ENCODE measurements at regions not wholly inside any gene's neighbourhood (a gene's known extent, or its start where the extent isn't known, plus 50 kb on each side); places are given as distances from the start of the nearest gene placed in this dataset.

DNA sequence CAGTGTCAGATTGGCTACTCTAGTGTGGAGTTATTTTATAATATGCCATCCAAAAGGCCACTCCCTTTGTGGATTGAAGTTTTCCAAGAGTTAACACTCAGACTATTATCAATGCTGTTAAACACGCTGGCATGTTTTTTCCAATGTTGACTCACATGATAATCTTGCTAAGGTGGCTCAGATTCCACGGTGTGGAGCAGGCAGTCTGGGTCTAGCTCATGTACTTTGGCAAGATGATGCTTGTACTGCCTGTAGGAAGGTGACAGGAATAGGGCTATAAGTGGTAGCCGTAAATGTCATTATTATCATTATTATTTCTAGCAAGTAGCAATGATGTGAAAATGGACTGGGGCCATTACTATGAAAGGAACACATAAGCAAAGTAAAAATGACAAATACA is 79.4 kb upstream of the TBX20 start (continued):
- TF ChIP-seq MYC (IDR thresholded peaks at IDR 0.05; ENCODE audit: insufficient read depth, insufficient read length, insufficient replicate concordance, low read length, severe bottlenecking) (no peak), RUNX3 (IDR thresholded peaks at IDR 0.05; ENCODE audit: low read length) (no peak), MEF2B (IDR thresholded peaks at IDR 0.05; ENCODE audit: partially characterized antibody, poor library complexity, severe bottlenecking) (no peak)
- TF ChIP-seq, protein P1, sequence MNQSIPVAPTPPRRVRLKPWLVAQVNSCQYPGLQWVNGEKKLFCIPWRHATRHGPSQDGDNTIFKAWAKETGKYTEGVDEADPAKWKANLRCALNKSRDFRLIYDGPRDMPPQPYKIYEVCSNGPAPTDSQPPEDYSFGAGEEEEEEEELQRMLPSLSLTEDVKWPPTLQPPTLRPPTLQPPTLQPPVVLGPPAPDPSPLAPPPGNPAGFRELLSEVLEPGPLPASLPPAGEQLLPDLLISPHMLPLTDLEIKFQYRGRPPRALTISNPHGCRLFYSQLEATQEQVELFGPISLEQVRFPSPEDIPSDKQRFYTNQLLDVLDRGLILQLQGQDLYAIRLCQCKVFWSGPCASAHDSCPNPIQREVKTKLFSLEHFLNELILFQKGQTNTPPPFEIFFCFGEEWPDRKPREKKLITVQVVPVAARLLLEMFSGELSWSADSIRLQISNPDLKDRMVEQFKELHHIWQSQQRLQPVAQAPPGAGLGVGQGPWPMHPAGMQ (IDR thresholded peaks at IDR 0.05; ENCODE audit: borderline replicate concordance) = no peak

DNA sequence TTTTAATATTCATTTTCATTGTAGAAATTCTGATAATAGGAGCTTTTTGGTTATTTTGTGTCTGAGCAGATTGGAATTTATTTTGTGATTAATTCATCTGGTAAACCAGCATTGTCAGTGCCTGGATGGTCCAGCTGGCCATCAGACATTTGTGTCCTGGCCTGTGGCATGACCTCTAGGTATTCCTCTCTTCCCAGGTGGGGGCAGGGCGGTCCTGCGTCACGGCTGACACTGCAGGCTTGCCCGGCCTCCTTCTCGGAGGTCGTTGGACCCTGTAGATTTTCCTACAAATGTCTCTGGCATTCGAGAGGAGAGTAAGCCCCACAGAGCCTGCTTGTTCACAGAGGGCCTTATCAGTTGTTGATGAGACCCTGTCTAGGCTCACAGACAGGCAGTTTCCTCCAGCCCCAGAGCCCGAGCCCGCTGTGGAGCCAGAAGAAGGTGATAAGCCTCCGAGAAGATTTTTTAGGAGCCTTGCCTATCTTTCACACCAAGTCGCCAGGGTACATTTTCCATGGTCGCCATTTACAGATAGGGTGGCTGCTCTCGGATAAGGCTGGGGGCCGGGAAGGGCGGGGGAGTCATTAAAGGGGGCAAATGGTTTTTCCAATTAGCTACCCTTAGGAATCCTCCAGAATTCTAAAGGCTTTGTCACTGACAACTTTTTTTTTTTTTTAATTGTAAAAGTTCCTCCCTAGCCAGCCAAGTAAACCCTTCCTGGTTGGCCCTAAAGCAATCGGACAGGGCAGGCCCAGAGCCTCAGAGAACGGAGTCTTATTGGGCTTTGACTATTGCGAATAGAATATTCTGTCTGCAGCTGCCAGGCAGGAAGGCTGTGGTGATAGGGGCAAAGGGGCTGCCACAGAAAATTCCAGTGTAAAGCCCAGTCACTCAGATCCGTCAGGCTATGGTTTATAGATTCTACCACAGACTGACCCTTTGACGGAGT is 78.1 kb upstream of the TBX20 start:
- Histone ChIP-seq H4K20me1 (ENCODE audit: control insufficient read depth, insufficient read depth) (no peaks in the 10 kb centered on the region), H3K9ac (ENCODE audit: control insufficient read depth, insufficient read depth, low read length) (no peak overlapping the region), H3K4me3 (no peak overlapping the region), H3K27ac (ENCODE audit: control insufficient read depth, insufficient read depth) (no peak overlapping the region), H3K9me3 (replicated peaks; ENCODE audit: control insufficient read depth, insufficient read depth, low read length) (no peaks in the 10 kb centered on the region), H2AFZ (ENCODE audit: control insufficient read depth, low read depth, low read length) (no peak overlapping the region), H3K27me3 (replicated peaks in 1 of 2; ENCODE audit: control insufficient read depth in 2 of 2, insufficient read depth in 2 of 2, low read length in 1 of 2) (peaks cover 0 to 2% of the 10 kb centered on the region in 2 experiments; a peak in 2 of 4 replicates), H3K79me2 (ENCODE audit: control insufficient read depth, insufficient read depth, low read length) (no peaks in the 10 kb centered on the region), H3K4me2 (ENCODE audit: control insufficient read depth, insufficient read depth) (no peak overlapping the region), H3K4me1 (ENCODE audit: control insufficient read depth, insufficient read depth, low read length) (no peaks in the 10 kb centered on the region), H3K36me3 (ENCODE audit: control insufficient read depth in 2 of 2, insufficient read depth in 2 of 2, low read length in 1 of 2) (no peaks in the 10 kb centered on the region)
- in situ Hi-C loops (cut with MboI) = no loop called here
- ChIA-PET SMC1A (ENCODE audit: uncharacterized antibody, unreplicated experiment) (no interaction called here), CTCF (no interaction called here), RAD21 (ENCODE audit: unreplicated experiment) (no interaction called here), POLR2A (no interaction called here)
- WGBS (ENCODE audit: insufficient coverage, insufficient replicate concordance, low lambda C conversion rate, missing lambda C conversion rate) = 42% methylated on average over 20 of the region's 20 CpGs
- intact Hi-C loops (cut with micrococcal nuclease; ENCODE audit: unreplicated experiment) = no loop called here
- ATAC-seq (no peak), DNase-seq (ENCODE audit: low read depth, low spot score) (no peak), FAIRE-seq (no peak)
- BruUV-seq (replicated peaks) = no TSS peak
- no peak for TF ChIP-seq STAT3 (IDR thresholded peaks at IDR 0.05; ENCODE audit: low read depth, low read length)
- TF ChIP-seq FOXK2 (IDR thresholded peaks at IDR 0.05) = no peak
- TF ChIP-seq, protein P2, sequence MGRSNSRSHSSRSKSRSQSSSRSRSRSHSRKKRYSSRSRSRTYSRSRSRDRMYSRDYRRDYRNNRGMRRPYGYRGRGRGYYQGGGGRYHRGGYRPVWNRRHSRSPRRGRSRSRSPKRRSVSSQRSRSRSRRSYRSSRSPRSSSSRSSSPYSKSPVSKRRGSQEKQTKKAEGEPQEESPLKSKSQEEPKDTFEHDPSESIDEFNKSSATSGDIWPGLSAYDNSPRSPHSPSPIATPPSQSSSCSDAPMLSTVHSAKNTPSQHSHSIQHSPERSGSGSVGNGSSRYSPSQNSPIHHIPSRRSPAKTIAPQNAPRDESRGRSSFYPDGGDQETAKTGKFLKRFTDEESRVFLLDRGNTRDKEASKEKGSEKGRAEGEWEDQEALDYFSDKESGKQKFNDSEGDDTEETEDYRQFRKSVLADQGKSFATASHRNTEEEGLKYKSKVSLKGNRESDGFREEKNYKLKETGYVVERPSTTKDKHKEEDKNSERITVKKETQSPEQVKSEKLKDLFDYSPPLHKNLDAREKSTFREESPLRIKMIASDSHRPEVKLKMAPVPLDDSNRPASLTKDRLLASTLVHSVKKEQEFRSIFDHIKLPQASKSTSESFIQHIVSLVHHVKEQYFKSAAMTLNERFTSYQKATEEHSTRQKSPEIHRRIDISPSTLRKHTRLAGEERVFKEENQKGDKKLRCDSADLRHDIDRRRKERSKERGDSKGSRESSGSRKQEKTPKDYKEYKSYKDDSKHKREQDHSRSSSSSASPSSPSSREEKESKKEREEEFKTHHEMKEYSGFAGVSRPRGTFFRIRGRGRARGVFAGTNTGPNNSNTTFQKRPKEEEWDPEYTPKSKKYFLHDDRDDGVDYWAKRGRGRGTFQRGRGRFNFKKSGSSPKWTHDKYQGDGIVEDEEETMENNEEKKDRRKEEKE (IDR thresholded peaks at IDR 0.05) = no peak
- TF ChIP-seq TCF7 (IDR thresholded peaks at IDR 0.05; ENCODE audit: borderline replicate concordance) = no peak
- TF ChIP-seq NRF1 (conservative IDR thresholded peaks at IDR 0.05; ENCODE audit: low read depth, low read length) = no peak
- TF ChIP-seq, protein P3, sequence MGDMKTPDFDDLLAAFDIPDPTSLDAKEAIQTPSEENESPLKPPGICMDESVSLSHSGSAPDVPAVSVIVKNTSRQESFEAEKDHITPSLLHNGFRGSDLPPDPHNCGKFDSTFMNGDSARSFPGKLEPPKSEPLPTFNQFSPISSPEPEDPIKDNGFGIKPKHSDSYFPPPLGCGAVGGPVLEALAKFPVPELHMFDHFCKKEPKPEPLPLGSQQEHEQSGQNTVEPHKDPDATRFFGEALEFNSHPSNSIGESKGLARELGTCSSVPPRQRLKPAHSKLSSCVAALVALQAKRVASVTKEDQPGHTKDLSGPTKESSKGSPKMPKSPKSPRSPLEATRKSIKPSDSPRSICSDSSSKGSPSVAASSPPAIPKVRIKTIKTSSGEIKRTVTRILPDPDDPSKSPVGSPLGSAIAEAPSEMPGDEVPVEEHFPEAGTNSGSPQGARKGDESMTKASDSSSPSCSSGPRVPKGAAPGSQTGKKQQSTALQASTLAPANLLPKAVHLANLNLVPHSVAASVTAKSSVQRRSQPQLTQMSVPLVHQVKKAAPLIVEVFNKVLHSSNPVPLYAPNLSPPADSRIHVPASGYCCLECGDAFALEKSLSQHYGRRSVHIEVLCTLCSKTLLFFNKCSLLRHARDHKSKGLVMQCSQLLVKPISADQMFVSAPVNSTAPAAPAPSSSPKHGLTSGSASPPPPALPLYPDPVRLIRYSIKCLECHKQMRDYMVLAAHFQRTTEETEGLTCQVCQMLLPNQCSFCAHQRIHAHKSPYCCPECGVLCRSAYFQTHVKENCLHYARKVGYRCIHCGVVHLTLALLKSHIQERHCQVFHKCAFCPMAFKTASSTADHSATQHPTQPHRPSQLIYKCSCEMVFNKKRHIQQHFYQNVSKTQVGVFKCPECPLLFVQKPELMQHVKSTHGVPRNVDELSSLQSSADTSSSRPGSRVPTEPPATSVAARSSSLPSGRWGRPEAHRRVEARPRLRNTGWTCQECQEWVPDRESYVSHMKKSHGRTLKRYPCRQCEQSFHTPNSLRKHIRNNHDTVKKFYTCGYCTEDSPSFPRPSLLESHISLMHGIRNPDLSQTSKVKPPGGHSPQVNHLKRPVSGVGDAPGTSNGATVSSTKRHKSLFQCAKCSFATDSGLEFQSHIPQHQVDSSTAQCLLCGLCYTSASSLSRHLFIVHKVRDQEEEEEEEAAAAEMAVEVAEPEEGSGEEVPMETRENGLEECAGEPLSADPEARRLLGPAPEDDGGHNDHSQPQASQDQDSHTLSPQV (IDR thresholded peaks at IDR 0.05) = no peak
- no peak for TF ChIP-seq NFYB (IDR thresholded peaks at IDR 0.05; ENCODE audit: insufficient read depth, low read depth, low read length)
- TF ChIP-seq ZNF384 (IDR thresholded peaks at IDR 0.05; ENCODE audit: borderline replicate concordance, low read depth, low read length) = no peak

All from GM12878 (cell line).